Glutamatergic neuron (in vitro differentiated cells): ENCODE measurements at regions not wholly inside any gene's neighbourhood (a gene's known extent, or its start where the extent isn't known, plus 50 kb on each side); places are given as distances from the start of the nearest gene placed in this dataset.

ENCODE experiments used
- DNase-seq: peaks from one replicate; pipeline ENCODE4 v3.0.0; 2022
- H3K27ac Mint-ChIP-seq: one replicate; pipeline ENCODE4 v1.8.0; 2020; ENCODE audit warnings: mild to moderate bottlenecking, mixed read lengths, inconsistent platforms; ENCODE audit not compliant: unreplicated experiment
- H3K27me3 Mint-ChIP-seq: one replicate; pipeline ENCODE4 v1.8.0; 2020; ENCODE audit warnings: mild to moderate bottlenecking, moderate library complexity, mixed read lengths, inconsistent platforms; ENCODE audit not compliant: unreplicated experiment
- H3K36me3 Mint-ChIP-seq: one replicate; pipeline ENCODE4 v1.8.0; 2020; ENCODE audit warnings: mild to moderate bottlenecking, mixed read lengths, inconsistent platforms; ENCODE audit not compliant: unreplicated experiment
- H3K4me1 Mint-ChIP-seq: one replicate; pipeline ENCODE4 v1.8.0; 2020; ENCODE audit warnings: mild to moderate bottlenecking, low read depth, mixed read lengths, inconsistent platforms; ENCODE audit not compliant: unreplicated experiment
- H3K4me3 Mint-ChIP-seq: one replicate; pipeline ENCODE4 v1.8.0; 2020; ENCODE audit warnings: mild to moderate bottlenecking, mixed read lengths, inconsistent platforms; ENCODE audit not compliant: unreplicated experiment
- H3K9me3 Mint-ChIP-seq: one replicate; pipeline ENCODE4 v1.8.0; 2020; ENCODE audit warnings: mild to moderate bottlenecking, moderate library complexity, mixed read lengths, inconsistent platforms; ENCODE audit not compliant: unreplicated experiment
- CTCF ChIP-seq: fragments of 200-600 bp; sonication (generic); IDR thresholded peaks from one replicate; pipeline ENCODE4 v1.5.0; 2021; ENCODE audit not compliant: partially characterized antibody, unreplicated experiment

GRCh38 chr2:23134726-23135125, 250.3 kb upstream of the KLHL29 start:
- no peak overlapping the region for H3K4me3 Mint-ChIP-seq
- no peak overlapping the region for H3K27ac Mint-ChIP-seq
- no peaks in the 10 kb centered on the region for H3K36me3 Mint-ChIP-seq
- peaks cover 2% of the 10 kb centered on the region for H3K27me3 Mint-ChIP-seq
- DNase-seq, result no peak
- H3K9me3 Mint-ChIP-seq, result peaks cover 4% of the 10 kb centered on the region
- TF ChIP-seq CTCF, result no peak
- H3K4me1 Mint-ChIP-seq, result no peaks in the 10 kb centered on the region

GRCh38 chr2:23135481-23136100, 249.4 kb upstream of the KLHL29 start:
- Mint-ChIP-seq H3K27me3 (peaks cover 2% of the 10 kb centered on the region), H3K4me1 (no peaks in the 10 kb centered on the region), H3K36me3 (no peaks in the 10 kb centered on the region), H3K4me3 (no peak overlapping the region), H3K27ac (no peak overlapping the region), H3K9me3 (no peaks in the 10 kb centered on the region)
- no peak for DNase-seq
- no peak for TF ChIP-seq CTCF

GRCh38 chr2:23137166-23137565, 247.8 kb upstream of the KLHL29 start:
- H3K36me3 Mint-ChIP-seq, result no peaks in the 10 kb centered on the region
- DNase-seq, result no peak
- no peaks in the 10 kb centered on the region for H3K4me1 Mint-ChIP-seq
- H3K27me3 Mint-ChIP-seq, result peaks cover 2% of the 10 kb centered on the region
- H3K9me3 Mint-ChIP-seq, result no peaks in the 10 kb centered on the region
- no peak overlapping the region for H3K27ac Mint-ChIP-seq
- no peak overlapping the region for H3K4me3 Mint-ChIP-seq
- no peak for TF ChIP-seq CTCF

DNA sequence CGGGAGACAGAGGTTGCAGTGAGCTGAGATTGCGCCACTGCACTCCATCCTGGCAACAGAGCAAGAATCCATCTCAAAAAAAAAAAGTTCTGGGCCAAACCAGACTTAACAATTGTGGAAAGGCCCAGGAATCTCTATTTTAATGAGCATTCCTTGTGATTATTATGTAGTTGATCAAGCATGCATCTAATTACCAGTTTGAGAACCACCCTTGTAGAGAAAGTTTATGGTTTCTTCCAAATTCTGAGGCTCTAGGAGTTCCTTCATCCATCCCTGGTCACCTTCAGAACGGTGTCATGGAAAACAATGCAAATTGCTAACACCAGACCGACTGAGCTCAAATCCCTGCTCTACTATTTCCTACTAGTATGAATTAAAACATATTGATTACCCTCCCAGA, 246.3 kb upstream of the KLHL29 start:
- Mint-ChIP-seq H3K27me3 (peaks cover 2% of the 10 kb centered on the region), H3K4me1 (no peaks in the 10 kb centered on the region), H3K27ac (no peak overlapping the region), H3K9me3 (no peaks in the 10 kb centered on the region), H3K4me3 (no peak overlapping the region), H3K36me3 (no peaks in the 10 kb centered on the region)
- no peak for TF ChIP-seq CTCF
- no peak for DNase-seq

DNA sequence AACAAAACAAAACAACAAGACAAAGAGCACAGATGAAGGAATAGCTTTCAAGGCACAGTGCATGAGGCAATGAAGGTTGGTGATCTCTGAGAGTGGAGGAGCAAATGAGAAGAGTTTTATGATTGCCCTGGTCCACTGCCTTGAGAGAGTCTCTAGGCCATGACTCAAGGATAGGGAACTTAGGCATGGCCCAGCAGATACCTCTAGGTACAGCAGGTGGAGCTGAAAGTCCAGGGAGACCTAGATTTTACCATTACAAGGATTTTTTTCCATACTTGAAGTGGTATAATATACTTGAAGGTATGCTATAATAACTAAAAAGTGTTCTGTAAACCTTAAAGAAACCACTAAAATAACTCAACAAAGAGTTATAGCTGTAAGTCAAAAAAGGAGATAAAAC, 239.5 kb upstream of the KLHL29 start:
- H3K27me3 Mint-ChIP-seq, result no peaks in the 10 kb centered on the region
- H3K9me3 Mint-ChIP-seq, result no peaks in the 10 kb centered on the region
- H3K4me1 Mint-ChIP-seq, result peaks cover 4% of the 10 kb centered on the region

More for the DNA sequence above, 239.5 kb upstream of the KLHL29 start:
- Mint-ChIP-seq H3K36me3 (peaks cover 4% of the 10 kb centered on the region), H3K4me3 (no peak overlapping the region), H3K27ac (no peak overlapping the region)
- no peak for DNase-seq
- no peak for TF ChIP-seq CTCF
